NB4 (cell line): ENCODE measurements at regions not wholly inside any gene's neighbourhood (a gene's known extent, or its start where the extent isn't known, plus 50 kb on each side); places are given as distances from the start of the nearest gene placed in this dataset.

Experiments
- DNase-seq: peaks from one replicate; pipeline ENCODE4 v3.0.0; 2010; ENCODE audit warnings: low read depth
- H3K4me3 ChIP-seq: one replicate; pipeline ENCODE4 v1.5.1; 2011; ENCODE audit warnings: mild to moderate bottlenecking, low read depth, low read length, moderate library complexity
- CTCF ChIP-seq: IDR thresholded peaks from one replicate; pipeline ENCODE4 v1.5.1; 2012; ENCODE audit warnings: low read depth, low read length
- MAX ChIP-seq: IDR thresholded peaks from 2 replicates; pipeline ENCODE4 v1.6.1; 2011; ENCODE audit warnings: low read depth, low read length
- MYC ChIP-seq: IDR thresholded peaks from 2 replicates; pipeline ENCODE4 v1.6.1; 2011; ENCODE audit warnings: low read depth, low read length
- POLR2A ChIP-seq: IDR thresholded peaks from 2 replicates; pipeline ENCODE4 v1.6.1; 2011; ENCODE audit warnings: mild to moderate bottlenecking; ENCODE audit not compliant: insufficient read length; ENCODE audit errors: extremely low read depth

GRCh38 chr2:191747170-191747530, 69.2 kb downstream of the NABP1 start:
- TF ChIP-seq POLR2A (no peak), MAX (no peak), MYC (no peak)
- no peak overlapping the region for H3K4me3 ChIP-seq
- DNase-seq = no peak

- no peak for TF ChIP-seq POLR2A
- TF ChIP-seq MAX = no peak
- TF ChIP-seq CTCF = no peak
- TF ChIP-seq MYC = no peak
- no peak for DNase-seq
- no peak overlapping the region for H3K4me3 ChIP-seq
These were observed 70.1 kb downstream of the NABP1 start for GRCh38 chr2:191748059-191748461.

- TF ChIP-seq MYC (no peak), MAX (no peak), POLR2A (no peak), CTCF (no peak)
- no peak for DNase-seq
- no peak overlapping the region for H3K4me3 ChIP-seq
These were observed 70.7 kb downstream of the NABP1 start for GRCh38 chr2:191748528-191749180.

- DNase-seq = no peak
- H3K4me3 ChIP-seq = no peak overlapping the region
- TF ChIP-seq MAX (no peak), POLR2A (no peak), CTCF (no peak), MYC (no peak)
These were observed 71.2 kb downstream of the NABP1 start for GRCh38 chr2:191749181-191749540.

- TF ChIP-seq CTCF (no peak), MYC (no peak), MAX (no peak), POLR2A (no peak)
- DNase-seq = no peak
- H3K4me3 ChIP-seq = no peak overlapping the region
These were observed 76.2 kb downstream of the NABP1 start for GRCh38 chr2:191754103-191754502.

GRCh38 chr2:191756761-191757160, 78.8 kb downstream of the NABP1 start:
- no peak for DNase-seq
- H3K4me3 ChIP-seq = no peak overlapping the region
- no peak for TF ChIP-seq MAX
- no peak for TF ChIP-seq POLR2A
- TF ChIP-seq MYC = no peak
- TF ChIP-seq CTCF = no peak
